ENCODE measurements at regions not wholly inside any gene's neighbourhood (a gene's known extent, or its start where the extent isn't known, plus 50 kb on each side); places are given as distances from the start of the nearest gene placed in this dataset.

DNA sequence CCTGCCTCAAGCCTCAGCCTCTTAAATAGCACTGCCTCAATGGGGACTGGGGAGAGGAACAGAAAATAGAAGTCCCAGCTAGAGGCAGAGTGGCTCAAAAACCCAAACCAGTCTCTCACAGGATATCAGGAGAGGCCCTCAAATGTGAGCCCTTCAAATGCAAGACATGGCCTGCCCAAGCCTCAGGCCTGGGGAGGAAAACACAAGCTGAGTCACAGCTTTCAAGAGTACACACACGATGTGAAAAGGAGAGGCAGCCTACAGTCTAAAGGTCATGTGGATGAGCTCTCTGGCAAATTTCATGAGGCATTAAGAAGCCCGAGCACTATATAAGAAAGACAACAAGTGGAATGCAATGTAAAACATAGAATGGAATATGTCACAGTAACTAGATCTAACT lies 316.6 kb upstream of the MEX3C start:
- H3K9me3 ChIP-seq (replicated peaks in 1 of 11): peaks cover 0 to 9% (median 3%) of the 10 kb centered on the region in 11 experiments; a peak in 16 of 22 replicates
- H3K27ac ChIP-seq: no peak overlapping the region
- H3K4me2 ChIP-seq: no peak overlapping the region
- no peak overlapping the region for H3K9ac ChIP-seq
- no peaks in the 10 kb centered on the region for H3K27me3 ChIP-seq
- no peaks in the 10 kb centered on the region for H3K36me3 ChIP-seq
- H3K4me1 ChIP-seq: no peaks in the 10 kb centered on the region
- TF ChIP-seq Cebpa-rat (IDR thresholded peaks at IDR 0.05): no peak
- no peak overlapping the region for H3K4me3 ChIP-seq
- H4K20me1 ChIP-seq: no peaks in the 10 kb centered on the region

GRCh38 chr18:51516478-51517038 lies 319.1 kb upstream of the MEX3C start:
- H3K4me1 ChIP-seq: no peaks in the 10 kb centered on the region
- H3K27ac ChIP-seq: no peak overlapping the region
- no peak overlapping the region for H3K4me2 ChIP-seq
- H3K9ac ChIP-seq: no peak overlapping the region
- no peak for TF ChIP-seq Cebpa-rat (IDR thresholded peaks at IDR 0.05)
- no peaks in the 10 kb centered on the region for H3K36me3 ChIP-seq
- H3K4me3 ChIP-seq: no peak overlapping the region
- no peaks in the 10 kb centered on the region for H4K20me1 ChIP-seq
- H3K9me3 ChIP-seq (replicated peaks in 1 of 11): no peaks in the 10 kb centered on the region
- no peaks in the 10 kb centered on the region for H3K27me3 ChIP-seq

GRCh38 chr18:51519571-51519970 lies 322.1 kb upstream of the MEX3C start:
- H3K27me3 ChIP-seq: no peaks in the 10 kb centered on the region
- H3K9me3 ChIP-seq (replicated peaks in 1 of 11): no peaks in the 10 kb centered on the region
- no peaks in the 10 kb centered on the region for H4K20me1 ChIP-seq
- no peak for TF ChIP-seq Cebpa-rat (IDR thresholded peaks at IDR 0.05)
- H3K4me3 ChIP-seq: no peak overlapping the region
- H3K36me3 ChIP-seq: no peaks in the 10 kb centered on the region
- no peak overlapping the region for H3K4me2 ChIP-seq
- no peak overlapping the region for H3K27ac ChIP-seq
- no peaks in the 10 kb centered on the region for H3K4me1 ChIP-seq
- H3K9ac ChIP-seq: no peak overlapping the region

DNA sequence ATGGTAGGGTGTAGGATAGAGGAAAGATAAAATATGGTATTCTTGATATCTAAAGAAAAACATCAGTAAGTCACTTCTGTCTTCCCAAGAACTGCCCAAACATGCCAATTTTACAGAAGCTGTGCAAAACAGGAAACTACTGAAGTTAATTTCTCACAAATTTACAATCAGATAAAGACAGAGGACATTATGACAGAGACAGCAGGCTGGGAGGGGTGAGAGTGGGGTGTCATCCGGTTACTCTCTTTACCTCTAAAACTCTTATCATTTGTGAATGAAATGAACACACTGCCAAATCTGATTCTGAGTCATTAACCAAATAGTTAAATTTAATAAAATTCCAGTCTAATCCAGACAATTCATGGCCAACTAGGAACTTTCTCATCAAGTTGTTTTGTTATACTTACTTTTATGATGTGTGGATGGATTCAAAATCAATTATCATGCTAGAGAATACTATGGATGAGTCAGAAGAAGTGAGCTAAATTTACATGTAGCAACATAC lies 323.2 kb upstream of the MEX3C start:
- Histone ChIP-seq H3K27ac (no peak overlapping the region), H3K4me1 (no peaks in the 10 kb centered on the region), H3K4me2 (no peak overlapping the region), H4K20me1 (no peaks in the 10 kb centered on the region), H3K36me3 (no peaks in the 10 kb centered on the region), H3K9me3 (replicated peaks in 1 of 11) (no peaks in the 10 kb centered on the region), H3K4me3 (no peak overlapping the region), H3K9ac (no peak overlapping the region), H3K27me3 (no peaks in the 10 kb centered on the region)
- TF ChIP-seq Cebpa-rat (IDR thresholded peaks at IDR 0.05): no peak

GRCh38 chr18:51522338-51522737 lies 324.9 kb upstream of the MEX3C start:
- Histone ChIP-seq H4K20me1 (no peaks in the 10 kb centered on the region), H3K4me2 (no peak overlapping the region), H3K27ac (no peak overlapping the region), H3K9me3 (replicated peaks in 1 of 11) (no peaks in the 10 kb centered on the region), H3K36me3 (no peaks in the 10 kb centered on the region), H3K4me1 (no peaks in the 10 kb centered on the region), H3K27me3 (no peaks in the 10 kb centered on the region), H3K4me3 (no peak overlapping the region), H3K9ac (no peak overlapping the region)
- no peak for TF ChIP-seq Cebpa-rat (IDR thresholded peaks at IDR 0.05)

DNA sequence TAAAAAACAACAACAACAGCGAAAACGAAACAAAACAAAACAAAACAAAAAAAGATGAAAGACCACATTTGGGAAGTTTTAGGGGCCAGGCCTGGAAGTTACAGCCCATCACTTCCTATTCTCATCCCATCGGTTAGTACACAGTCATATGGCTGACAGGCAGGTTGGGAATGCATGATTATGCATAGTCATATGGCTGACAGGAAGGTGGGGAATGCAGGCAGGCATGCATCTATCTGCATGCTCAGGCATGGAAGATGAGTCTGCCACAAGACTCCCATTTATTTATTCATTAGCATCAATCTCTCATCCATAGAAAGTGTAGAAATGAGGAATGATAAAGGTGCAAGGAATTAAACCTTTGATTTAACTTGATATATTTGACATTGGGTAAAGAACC lies 325.3 kb upstream of the MEX3C start:
- TF ChIP-seq Cebpa-rat (IDR thresholded peaks at IDR 0.05): no peak
- Histone ChIP-seq H3K9me3 (replicated peaks in 1 of 11) (no peaks in the 10 kb centered on the region), H3K27ac (no peak overlapping the region), H3K4me2 (no peak overlapping the region), H3K4me3 (no peak overlapping the region), H4K20me1 (no peaks in the 10 kb centered on the region), H3K9ac (no peak overlapping the region), H3K27me3 (no peaks in the 10 kb centered on the region), H3K4me1 (no peaks in the 10 kb centered on the region), H3K36me3 (no peaks in the 10 kb centered on the region)

DNA sequence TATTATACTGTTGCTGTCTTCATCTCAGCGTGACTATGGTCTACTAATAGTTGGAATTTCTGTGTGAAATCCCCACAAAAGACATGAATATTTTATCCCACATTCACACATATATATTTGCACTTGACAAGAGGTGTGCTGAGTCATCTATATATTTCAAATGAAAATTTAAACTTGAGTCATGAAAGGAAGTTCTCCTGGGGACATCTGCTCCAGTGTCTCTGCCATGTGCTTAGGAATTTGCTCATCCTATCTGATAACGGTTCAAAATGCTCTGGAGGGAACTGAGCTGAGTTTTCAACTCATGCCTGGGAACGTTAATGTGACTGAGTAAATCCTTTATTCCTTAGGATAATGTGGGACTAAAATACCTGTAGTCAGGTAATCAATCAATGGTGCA lies 326.2 kb upstream of the MEX3C start:
- Histone ChIP-seq H4K20me1 (no peaks in the 10 kb centered on the region), H3K27me3 (no peaks in the 10 kb centered on the region), H3K4me2 (no peak overlapping the region), H3K9ac (no peak overlapping the region), H3K27ac (no peak overlapping the region), H3K4me1 (no peaks in the 10 kb centered on the region), H3K4me3 (no peak overlapping the region), H3K9me3 (replicated peaks in 1 of 11) (no peaks in the 10 kb centered on the region), H3K36me3 (no peaks in the 10 kb centered on the region)
- TF ChIP-seq Cebpa-rat (IDR thresholded peaks at IDR 0.05): no peak

- no peak overlapping the region for H3K9ac ChIP-seq
- no peak overlapping the region for H3K4me2 ChIP-seq
Measured at GRCh38 chr18:51525453-51526225, 328.2 kb upstream of the MEX3C start.

DNA sequence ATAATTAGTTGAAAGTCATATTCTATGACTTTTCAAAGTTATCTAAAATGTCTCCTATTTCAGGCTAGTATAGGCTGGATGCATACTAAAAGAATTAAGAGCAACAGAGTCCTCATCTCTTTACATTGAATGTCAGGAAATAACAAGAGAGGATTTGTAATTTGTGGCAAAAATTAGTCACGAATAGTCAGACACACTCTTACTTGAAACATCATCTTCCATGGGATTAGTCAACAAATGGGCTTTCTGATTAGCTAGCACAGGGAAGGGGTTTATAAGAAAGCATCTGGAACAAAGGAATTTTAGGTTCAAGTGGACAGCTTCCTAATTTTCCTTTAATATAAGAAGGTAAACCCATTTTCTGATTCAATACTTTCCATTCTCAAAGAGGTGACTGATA lies 330.3 kb upstream of the MEX3C start:
- Histone ChIP-seq H3K9me3 (replicated peaks in 1 of 11) (no peaks in the 10 kb centered on the region), H3K4me3 (no peak overlapping the region), H3K27me3 (no peaks in the 10 kb centered on the region), H3K36me3 (no peaks in the 10 kb centered on the region), H3K4me1 (no peaks in the 10 kb centered on the region), H3K9ac (no peak overlapping the region), H4K20me1 (no peaks in the 10 kb centered on the region), H3K4me2 (no peak overlapping the region), H3K27ac (no peak overlapping the region)
- no peak for TF ChIP-seq Cebpa-rat (IDR thresholded peaks at IDR 0.05)

More at GRCh38 chr18:51525453-51526225, 328.2 kb upstream of the MEX3C start:
- H3K9me3 ChIP-seq (replicated peaks in 1 of 11): no peaks in the 10 kb centered on the region
- no peak for TF ChIP-seq Cebpa-rat (IDR thresholded peaks at IDR 0.05)
- no peaks in the 10 kb centered on the region for H3K36me3 ChIP-seq
- no peaks in the 10 kb centered on the region for H3K27me3 ChIP-seq
- no peak overlapping the region for H3K27ac ChIP-seq
- H4K20me1 ChIP-seq: no peaks in the 10 kb centered on the region
- H3K4me3 ChIP-seq: no peak overlapping the region
- H3K4me1 ChIP-seq: no peaks in the 10 kb centered on the region

DNA sequence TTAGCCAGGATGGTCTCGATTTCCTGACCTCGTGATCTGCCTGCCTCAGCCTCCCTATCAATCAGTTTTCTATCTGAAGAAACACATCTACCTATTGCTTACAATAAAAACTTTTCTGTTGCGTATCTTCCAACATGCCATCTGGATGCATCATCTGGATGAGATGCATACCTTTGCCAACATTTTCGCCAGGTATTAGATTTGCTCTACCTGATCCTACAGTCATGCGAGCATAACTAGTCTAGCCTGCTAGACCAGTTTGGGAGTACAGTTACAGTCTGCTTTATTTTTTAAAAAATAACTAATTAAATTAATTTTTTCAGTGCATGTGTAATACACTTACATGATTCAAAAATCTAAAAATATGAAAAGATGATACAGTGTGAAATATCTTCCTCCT lies 334.0 kb upstream of the MEX3C start:
- Histone ChIP-seq H4K20me1 (no peaks in the 10 kb centered on the region), H3K36me3 (no peaks in the 10 kb centered on the region), H3K4me3 (no peak overlapping the region), H3K27ac (no peak overlapping the region), H3K9ac (no peak overlapping the region), H3K4me2 (no peak overlapping the region), H3K27me3 (no peaks in the 10 kb centered on the region), H3K9me3 (replicated peaks in 1 of 11) (no peaks in the 10 kb centered on the region), H3K4me1 (no peaks in the 10 kb centered on the region)
- TF ChIP-seq Cebpa-rat (IDR thresholded peaks at IDR 0.05): no peak
